Superior temporal gyrus (tissue), 1 donor: ENCODE measurements at regions not wholly inside any gene's neighbourhood (a gene's known extent, or its start where the extent isn't known, plus 50 kb on each side); places are given as distances from the start of the nearest gene placed in this dataset.

ENCODE experiments used
- DNase-seq: peaks from one replicate; pipeline ENCODE4 v3.0.0-alpha.2; 2016; ENCODE audit errors: extremely low spot score

DNA sequence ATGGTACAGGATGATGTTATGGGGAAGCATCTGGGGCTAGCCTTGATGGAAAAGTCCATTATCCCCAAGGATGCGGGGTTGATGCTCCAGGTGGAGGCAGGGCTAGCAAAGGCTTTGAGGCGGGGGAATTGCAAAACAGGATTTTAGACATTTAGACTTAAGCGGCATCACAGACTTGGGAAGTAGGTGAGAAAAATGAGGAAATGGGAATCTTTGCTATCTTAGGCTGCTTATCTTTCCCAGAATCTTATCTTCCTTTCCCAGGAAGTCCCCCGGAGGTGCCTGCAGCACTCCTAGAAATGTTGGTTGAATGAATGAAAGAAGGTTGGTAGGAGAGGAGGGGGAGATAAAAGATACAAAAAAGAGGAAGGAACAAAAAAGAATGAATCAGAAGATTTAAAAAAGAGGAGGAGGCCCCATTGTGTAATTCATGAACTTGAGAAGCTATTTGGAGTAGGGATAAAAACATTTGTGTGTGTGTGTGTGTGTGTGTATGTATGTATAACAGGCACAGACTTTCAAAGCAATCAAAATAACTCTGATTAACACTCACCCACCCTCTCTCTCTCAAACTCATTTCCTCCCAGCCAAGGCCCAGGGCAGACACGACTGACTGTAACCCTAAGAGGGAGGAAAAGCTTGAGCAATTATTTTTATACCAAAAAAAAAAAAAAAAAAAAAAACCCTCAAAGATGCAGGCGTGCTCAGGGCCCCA lies 62.5 kb upstream of the TBX3 start:
- no peak for DNase-seq

DNA sequence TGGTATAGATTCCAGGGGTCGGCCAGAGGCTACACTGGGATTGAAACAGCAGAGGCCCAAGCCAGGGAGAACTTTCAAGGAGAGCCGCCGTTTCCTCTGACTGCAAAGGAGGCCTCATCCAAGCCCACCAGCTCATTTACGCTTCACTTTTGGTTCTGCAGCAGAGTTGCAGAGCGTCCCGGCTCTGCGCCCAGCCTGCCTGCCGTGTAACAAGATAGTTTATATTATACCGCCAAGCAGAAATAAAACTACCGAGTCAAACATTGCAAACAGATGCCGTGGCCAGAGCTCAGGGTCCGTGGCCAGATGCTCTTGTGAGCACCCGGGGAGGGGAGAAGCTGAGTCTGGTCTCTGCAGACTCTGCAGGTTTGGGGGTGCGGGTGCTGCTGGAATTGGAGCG lies 60.7 kb upstream of the TBX3 start:
- no peak for DNase-seq

DNA sequence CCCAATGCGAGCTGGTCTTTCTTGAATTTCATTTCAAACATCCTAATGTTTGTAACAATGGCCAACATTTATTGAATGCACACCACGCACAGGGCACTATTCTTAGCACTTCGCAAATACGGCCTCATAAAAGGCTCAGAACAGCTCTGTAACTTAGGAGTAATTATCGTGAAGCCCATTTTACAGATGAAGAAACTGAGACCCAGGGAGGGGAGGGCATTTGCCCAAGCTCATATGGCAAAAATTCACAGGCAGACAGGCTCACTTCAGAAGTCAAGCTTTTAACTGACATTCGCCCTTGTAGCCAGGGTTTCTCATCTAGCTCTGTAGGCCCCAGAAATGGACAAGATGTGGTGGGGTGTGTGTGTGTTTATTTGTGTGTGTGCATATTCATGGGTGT lies 60.3 kb upstream of the TBX3 start:
- DNase-seq = no peak

DNA sequence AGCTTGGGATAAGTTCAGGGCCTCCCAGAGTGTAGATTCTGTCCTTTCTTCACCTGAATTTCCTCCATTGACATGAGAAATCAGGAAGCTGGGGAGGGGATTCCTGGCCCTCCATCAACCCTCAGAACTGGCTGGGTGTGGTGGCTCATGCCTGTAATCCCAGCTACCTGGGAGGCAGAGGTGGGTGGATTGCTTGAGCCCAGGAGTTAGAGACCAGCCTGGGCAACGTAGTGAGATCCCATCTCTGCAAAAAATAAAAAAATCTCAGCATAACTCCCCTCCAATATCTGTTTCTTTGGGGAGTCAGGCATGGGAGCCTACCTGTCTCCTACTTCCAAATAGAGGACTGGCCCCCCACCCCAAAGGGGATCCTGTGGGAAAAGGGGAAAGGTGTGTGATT lies 59.8 kb upstream of the TBX3 start:
- DNase-seq = no peak

DNA sequence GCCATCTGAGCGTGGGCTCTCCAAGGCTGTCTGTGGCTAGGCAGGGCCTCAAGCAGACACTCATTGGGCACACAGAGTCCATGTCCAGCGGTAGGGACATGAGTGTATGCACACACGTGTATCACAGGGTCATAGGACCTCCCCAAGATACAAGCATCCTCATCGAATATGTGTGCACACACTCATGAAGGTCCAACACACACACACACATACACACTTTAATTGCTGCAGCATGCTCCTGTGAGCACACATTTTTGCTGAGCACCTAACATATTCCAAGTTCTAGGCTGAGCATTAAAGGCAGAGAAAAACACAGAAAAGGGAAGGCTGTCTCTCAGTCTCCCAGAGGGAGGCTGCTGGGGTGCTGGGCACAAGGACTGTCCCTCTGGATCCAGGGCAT lies 59.3 kb upstream of the TBX3 start:
- no peak for DNase-seq

DNA sequence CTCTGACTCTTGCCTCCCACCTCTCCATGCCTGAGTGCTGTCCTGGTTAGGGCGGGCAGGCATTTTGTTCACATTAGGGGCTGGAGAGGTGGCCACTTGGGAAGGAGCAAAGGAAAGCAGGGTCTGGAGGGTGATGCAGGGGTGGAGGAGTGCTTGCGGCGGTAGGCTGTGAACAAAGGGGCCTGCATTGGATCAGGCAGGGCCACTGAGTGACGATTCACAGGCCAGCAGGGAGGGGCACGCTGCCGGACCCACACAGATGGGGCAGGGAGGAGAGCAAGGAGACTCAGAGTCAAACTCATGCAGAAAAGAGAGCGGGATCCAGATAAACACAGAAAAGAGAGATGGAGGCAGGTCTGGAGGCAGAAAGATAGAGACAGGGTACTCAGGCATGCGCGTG lies 58.4 kb upstream of the TBX3 start:
- no peak for DNase-seq

DNA sequence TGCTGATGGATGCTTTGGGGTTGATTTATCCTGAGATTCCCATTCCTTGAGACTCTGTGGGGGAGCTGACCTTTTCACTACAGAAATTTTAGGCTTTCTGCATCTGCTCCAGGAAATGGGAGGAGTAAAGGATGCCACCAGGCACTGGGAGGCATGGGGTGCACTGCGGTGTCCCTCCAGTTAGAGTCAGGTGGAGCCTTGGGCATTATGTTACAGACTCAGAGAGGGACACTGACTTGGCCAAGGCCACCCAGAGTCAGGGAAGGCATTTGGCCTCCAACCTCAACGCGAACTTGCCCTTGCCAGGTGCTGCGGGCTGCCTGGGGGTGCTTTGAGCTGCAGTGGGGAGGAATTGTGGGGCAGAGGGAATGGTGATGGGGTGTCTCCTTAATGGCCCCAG lies 58.0 kb upstream of the TBX3 start:
- no peak for DNase-seq

DNA sequence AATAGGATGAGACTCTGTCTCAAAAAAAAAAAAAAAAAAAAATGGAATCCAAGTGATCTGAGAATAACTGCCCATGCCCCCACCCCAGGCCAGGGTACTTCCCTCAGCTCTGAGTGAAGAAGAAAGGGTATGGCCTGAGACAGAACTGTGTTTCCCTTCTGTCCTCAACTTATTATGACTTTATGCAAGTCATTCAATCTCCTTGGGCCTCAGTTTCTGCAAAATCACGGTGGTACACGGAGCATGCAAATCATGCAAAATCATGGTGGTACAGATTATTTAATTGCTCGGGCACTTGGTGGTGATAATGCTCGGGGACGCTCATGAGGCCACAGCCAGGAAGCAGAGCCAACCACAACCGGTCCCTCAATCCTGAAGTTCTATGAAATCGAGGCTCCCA lies 56.5 kb upstream of the TBX3 start:
- DNase-seq = no peak

DNA sequence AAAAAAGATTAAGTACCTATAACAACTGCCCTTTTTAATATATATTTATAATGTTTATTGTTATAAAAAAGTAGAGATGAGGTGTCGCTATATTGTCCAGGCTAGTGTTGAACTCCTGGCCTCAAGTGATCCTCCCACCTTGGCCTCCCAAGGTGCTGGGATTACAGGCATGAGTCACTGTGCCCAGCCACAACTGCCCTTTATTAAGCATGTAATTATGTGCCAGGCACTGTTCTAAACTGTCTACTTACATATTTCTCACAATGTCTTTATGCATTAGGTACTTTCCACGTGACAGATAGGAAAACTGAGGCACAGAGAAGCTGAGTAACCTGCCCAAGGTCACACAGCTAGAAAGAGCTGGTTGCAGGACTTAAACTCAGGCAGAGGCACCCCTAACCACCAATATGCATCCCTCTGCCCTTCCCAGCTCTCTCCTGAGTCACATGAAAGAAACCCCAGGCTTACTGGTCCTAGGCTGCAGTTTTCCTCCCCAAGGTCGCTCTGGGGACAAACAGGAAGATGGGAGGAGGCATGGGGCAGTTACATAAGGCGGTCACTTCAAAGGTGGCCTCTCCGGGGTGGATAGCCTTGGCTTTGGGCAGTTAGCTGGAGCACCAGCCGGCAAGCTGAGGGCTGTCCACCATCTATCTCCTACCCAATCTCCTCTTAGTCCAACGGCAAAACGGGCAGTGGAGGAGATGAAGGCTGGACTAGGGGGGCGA lies 54.6 kb upstream of the TBX3 start:
- DNase-seq = no peak

DNA sequence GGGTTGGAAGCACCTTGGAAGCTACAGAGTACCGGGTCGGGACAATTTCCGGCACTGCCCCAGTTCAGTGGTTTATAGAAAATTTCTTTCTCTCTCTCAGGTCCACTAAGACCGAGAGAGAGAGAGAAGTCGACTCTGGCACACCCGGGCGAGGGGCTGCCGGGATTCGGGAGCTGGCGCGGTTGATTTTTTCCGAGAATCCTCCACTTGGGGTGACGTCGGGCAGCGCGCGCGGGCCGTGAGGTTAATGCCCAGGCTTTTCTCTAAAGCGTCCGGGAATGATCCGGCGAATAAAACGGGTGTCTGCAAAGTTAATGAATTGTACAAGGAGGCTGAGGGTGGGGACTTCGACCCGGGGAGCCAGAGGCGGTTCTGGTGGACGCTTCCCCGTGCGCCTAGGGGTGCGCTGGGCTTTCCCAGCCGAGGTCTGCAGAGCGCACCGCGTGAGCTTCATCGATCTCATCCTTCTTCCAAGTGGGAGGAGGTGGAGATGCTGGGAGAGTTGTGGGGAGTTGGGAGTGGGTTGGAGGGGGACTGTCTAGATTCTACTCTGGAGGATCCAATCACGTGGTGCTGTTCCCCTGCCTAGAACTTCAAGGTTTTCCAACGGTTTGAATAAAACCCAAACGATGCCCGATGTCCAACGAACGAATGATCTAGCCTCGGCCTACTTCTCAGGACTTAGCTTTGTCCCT lies 51.9 kb upstream of the TBX3 start:
- DNase-seq = no peak

DNA sequence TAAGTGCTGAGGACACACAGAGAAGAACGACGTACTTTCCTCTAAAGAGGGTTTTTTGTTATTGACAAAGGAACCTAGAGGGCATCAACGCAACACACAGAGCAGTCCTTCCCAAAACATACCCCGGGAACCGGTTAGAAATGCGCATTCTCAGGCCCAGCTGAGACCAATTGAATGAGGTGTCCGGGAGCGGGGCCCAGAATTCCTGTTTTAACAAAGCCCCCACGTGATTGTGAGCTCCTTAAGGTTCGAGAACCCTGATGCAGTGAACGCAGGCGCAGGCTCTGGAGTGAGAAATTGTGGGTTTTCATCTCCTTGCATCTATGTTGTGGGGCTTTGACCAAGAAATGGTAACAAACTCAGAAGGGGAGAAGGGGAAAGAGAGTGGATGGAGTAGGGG lies 51.0 kb upstream of the TBX3 start:
- DNase-seq = no peak

DNA sequence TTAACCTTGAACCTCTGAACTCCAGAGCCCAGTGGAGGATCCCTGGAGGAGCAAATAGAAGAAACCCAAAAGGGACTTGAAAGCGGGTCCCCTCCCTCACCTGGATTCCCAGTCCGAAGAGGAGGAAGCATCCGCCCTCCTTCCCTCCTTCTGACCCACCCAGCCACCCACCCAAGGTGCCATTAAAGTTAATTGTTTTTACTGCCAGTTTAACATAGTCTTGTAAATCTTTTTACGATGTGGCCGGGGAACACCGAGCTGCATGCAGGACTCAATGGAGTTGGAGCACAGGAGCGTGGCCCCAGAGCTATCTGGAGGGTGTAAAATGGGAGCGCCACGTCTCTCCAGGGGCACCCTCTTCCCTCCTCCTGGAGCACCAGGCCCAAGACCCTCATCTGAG lies 49.9 kb upstream of the TBX3 start:
- no peak for DNase-seq
